ENCODE measurements at regions not wholly inside any gene's neighbourhood (a gene's known extent, or its start where the extent isn't known, plus 50 kb on each side); places are given as distances from the start of the nearest gene placed in this dataset.
"Not testable (repeated sequence)": the region's sequence is repeated elsewhere in the genome, so short reads cannot be mapped to it uniquely, and the experiment has no call there.

DNA sequence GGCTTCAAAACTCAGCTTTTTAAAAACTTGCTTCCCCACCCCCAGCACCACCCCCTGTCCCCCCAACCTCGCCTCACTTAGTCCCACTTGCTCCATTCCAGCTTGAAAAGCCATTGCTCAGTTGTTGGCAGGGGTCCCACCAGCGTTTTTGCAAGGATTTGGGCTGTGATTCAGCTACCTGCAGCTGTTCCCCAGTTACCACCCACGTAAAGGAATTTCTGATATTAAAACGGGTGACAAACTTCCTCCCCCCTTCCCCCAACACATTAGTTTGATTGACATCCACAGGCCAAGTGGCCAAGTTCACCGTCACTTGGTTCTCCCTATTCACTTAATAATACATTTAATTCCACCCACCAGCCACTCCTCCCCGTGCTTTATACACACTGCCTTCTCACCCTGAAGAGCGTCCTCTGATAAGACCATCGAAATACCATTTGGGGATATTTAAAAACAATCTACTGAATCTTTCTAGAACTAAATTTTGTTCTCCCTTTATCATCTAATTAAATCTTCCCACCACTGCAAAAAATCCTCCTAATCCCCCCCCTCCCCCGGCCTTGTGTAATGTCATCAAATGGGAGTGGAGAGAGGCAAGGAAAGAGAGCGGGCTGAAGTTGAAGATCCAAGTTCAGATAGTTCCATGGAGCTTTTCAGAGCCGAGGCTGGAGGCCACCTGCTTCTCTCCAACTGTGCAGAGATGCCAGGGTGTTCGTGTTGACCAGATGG, 55.1 kb downstream of the SOX9 start:
- DNase-seq (ENCODE audit: low read depth), result no peak

DNA sequence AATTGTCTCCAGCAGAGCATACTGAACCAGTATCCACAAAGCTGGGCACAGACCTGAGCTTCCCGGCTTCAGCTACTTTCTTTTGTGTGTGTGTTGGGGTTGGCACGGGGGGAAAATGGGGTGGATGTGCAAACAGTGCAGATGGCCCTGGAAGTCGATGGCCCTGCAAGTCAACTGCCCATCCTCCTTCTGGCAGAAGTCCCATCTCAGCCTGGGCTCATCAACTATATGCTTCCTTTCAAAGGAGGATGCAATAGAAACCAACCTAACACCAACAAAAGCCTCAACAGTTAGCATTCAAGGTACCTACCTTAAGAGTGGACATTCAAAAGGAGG, 55.7 kb downstream of the SOX9 start:
- DNase-seq (ENCODE audit: low read depth), result no peak

DNA sequence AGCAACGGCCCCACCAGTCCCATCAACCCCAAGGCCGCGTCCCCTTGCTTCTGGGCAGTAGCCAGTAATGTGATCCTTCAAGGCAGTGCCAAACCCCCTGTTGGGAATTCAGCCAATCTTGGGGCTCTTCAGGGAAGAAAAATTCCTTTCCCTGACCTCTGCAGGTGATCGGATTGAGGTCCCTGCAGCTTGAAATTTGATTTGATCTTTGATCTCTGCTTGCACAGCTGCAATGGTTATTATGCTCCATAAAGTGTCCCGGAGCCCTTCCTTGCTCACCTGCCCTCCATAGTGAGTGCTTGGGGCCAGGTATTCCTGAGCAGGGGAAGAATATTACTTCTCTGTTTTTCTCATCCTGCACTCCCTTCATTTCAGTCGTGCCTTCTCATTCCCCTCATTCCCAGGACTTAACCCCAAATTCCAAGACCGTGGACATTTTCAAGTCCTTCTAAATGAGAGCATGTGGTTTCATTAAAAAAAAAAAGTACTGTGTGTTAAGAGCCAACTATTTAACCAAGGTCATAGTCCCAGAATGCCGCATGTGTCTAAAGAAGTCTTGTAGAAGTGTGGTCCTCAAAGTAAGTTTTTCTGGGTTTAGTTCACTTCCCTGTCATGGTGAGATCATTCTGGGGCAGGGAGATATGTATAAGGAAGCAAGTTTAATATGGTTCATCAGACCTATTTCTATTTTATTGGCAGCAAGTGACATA, 56.3 kb downstream of the SOX9 start:
- no peak for DNase-seq (ENCODE audit: low read depth)

DNA sequence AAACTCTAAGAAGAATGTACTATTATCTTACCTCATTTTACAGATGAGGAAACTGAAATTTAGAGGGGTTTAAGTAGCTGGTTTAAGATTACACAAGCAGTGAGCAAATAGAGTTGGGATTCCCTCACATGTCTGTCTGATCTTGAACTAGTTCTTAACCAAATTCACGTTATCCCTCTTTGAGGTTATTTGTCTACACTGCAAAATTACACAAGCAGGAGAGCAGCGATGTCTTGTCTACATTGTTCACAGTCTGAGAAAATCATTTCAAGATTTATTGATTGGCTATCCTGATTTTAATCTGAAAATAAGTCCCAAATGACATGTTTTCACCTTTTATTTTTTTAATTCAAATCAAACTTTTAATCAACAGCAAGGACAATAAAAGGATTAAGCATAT, 56.9 kb downstream of the SOX9 start:
- no peak for DNase-seq (ENCODE audit: low read depth)

DNA sequence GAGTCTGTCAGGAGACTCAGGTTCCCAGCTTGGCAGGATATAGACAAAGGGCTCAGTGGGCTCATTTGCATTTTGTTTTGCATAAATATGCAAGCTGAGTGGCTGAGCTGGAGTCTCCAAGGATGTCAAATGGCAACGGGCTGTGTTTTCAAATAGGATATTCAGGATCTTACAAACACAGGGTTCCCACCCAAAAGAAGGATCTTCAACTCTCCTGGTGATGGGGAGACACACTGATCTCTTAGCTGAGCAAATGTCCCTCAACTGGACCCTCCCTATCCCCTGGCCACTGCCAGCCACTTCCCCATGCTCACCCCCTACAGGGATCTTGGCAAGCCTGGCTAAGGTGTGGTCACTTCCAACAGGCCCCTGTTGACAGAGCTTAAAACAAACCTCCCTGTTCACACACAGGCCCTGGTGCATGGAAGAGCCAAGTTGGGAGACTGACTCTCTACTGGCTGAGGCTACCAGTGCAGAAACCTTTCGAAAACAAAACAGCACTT, 61.6 kb downstream of the SOX9 start:
- DNase-seq (ENCODE audit: low read depth), result no peak

DNA sequence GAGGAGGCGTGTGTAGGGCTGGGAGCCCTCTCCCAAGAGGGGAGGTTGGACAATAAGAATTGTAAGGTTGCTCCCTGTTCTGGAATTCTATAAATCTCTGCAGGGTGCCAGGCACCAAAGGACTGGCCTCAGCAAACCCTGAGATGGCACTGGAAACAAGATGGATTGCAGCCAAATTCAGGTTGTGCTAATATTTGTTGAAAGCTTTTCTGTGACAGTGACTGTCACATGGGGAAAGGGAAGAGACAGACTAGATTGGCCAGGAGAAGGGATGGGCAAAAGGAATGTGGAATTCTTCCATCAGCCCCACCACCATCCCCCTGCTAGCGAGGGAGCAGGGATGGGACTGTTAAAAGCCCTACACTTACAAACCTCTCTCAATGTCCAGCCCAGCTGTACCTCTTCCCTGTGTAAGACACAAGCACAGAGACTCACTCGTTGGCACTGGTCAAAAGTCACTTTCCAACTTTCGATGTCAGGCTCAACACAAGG, 62.4 kb downstream of the SOX9 start:
- no peak for DNase-seq (ENCODE audit: low read depth)

DNA sequence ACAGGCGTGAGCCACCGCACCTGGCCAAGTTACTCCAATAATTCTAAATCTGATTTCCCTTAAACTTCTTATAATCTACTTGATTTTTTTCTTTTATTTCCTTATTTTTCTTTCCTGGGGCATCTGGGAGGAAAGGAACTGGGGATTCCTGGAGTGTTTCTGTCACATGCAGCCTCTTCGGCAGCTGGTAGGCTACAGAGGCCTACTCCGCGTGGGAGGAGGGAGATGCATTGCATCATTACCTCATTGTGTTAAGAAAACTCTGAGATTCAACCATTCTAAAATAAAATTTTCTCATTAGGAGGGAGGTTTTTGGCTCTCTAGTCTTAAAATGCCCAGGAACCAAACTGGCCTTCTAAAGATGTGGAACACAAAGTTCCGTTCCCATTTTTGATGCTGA, 64.0 kb downstream of the SOX9 start:
- DNase-seq (ENCODE audit: low read depth), result no peak

DNA sequence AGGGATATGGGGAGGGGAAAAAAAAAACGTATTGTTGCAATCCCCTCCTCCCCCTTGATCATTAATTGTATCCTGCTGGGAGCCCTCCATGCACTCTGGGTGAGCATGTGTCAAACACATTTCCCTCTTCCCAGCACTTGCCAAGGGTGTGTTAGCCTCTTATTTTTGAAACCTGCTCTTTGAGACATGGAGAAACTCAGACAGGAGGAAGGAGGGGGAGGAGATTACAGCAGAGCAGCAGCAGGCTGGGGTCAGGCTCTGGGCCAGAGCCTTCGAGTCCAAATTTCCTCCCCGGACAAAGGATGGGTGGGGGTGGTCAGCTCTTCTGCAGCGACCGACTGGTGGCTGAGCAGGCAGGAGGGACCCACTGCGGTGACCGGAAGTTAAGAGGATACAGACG, 64.7 kb downstream of the SOX9 start:
- DNase-seq (ENCODE audit: low read depth), result no peak

DNA sequence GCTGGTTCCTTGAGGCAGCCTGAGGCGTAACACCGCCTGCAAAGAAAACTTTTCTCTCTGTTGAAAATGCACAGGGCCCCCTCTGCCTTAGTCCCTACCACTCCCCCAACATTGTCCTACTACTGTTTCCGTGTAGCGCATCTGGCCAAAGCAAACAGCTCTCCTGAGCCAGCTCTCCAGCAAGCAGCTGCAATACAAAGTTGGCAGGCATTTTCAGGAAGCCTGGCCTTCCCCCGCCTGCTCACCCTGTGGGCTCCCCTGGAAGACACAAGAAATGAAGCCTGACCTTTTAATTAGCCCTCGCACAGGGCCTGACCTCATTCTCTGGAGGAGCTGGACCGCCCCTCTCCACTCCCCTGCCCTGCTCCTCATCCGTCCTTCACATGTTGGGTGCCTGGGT, 66.7 kb downstream of the SOX9 start:
- DNase-seq (ENCODE audit: low read depth), result no peak

DNA sequence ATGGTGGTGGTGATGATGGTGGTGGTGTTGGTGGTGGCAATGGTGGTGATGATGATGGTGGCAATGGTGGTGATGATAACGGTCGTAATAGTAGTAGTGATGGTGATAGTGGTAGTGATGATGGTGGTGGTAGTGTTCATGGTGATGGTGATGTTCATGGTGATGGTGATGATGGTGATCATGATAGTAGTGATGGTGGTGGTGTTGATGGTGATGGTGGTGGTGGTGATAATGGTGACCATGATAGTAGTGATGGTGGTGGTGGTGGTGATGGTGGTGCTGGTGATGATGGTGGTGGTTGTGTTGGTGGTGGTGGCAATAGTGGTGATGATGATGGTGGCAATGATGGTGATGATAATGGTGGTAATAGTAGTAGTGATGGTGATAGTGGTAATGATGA, 68.0 kb downstream of the SOX9 start:
- no peak for DNase-seq (ENCODE audit: low read depth)

DNA sequence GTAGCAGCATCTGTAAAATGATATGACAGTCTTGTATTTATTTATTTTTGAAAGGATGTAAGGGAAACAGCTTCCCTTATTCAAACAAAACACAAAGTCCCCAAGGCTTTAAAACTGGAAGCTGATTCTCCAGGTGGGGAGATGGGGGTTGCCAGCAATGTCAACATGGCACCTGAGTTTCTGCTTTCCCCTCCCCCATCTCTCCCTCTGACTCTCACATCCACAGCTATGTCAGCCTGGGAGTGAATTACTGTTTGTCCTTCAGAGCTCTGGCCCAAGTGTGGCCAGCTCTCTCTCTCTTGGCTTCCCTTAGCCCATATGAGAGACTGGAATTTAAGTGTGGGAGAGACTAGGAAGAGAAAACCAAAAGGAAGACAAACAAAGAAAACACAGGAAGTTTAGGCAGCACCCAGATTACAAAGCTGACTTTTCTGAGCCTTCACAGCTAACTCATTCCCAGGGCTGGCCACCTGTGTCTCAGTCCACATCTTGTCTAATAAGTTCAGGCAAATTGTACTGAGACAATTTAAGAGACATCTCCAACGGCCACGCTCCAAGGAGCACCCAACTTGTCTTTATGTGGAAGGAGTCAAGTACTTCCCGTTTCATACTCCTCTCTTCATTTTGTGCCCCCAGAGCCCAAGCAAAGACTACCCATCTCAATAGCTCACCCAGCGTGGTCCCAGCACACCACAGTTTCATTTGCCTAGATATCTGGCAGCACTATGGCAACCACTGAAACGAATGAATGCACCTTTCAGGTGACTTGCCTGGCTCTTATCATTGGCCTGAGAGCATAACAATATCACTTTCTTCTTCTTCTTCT, 69.2 kb downstream of the SOX9 start:
- DNase-seq (ENCODE audit: low read depth), result no peak

DNA sequence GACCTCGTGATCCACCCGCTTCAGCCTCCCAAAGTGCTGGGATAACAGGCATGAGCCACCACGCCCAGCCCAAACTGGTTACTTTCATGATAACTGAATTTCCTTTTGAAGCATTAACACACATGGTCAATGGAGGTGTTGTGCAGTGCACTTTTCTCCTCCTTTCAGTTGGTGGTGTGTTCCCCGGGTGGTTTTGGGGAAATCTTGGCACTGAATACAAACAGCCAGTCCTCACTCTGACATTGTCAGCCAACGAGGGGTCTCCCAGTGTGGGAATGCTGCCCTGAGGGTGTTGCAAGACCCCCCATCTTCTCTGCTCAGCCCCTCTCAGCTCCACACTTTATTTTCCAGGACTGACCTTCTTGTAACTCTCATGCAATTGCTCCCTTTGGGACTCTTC, 70.5 kb downstream of the SOX9 start:
- no peak for DNase-seq (ENCODE audit: low read depth)

DNA sequence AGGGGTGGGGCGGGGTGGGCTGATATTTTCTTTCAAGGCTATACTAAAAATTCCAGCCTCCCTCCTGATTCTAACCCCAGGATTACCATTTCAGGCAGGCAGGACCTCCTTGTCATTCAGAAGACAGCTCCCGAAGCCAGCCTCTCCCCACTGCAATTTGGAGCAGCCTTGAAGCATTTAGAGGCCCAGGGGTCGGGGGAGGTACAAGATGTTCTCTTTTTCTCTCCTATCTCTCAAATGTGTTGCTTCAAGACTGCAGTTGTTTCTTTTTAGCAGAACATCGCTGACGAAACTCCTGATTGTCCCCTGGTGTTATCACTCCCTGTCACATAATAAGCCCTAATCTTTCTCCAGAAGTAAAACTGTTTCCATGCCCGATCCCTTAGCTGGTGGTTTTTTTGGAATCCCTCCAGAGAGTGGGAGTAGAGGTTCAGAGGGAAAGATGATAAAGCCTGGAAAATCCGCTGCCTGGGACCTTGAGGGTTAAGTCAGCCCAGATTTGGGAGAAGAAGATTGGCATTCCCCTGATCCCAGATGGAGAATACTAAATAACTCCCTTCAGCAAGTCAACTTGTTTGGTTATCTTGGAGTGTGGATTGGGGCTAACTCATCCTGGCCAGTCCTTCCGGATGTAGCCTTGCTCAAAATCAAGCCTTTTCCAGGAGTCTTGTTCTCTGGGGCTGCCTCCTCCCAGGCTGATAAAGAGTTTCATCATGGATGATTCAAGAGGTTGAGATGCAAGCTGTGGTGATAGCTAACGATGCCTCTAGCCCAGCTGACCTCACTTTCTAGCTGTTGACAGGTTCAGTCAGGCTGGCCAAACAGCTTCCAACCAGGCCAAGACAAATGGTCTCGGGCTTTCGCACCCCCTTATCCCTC, 71.3 kb downstream of the SOX9 start:
- DNase-seq (ENCODE audit: low read depth), result no peak

DNA sequence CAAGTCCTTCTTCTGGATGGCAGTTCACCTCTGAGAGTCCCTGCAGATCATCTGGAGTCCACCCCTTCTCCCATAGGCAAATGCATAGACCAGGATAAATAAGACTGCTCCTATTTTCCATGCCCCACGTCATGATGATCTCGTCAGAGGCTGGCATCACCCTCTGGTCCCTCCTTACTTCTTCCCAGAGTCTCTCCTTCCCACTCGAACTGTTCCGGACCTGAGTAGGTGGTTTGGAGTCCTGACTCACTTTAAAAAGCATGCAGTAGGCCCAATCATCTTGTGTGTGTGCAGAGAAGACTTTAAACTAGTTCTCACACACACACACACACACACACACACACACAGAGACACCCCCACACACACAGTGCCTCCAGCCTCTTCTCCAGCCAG, 72.0 kb downstream of the SOX9 start:
- no peak for DNase-seq (ENCODE audit: low read depth)

DNA sequence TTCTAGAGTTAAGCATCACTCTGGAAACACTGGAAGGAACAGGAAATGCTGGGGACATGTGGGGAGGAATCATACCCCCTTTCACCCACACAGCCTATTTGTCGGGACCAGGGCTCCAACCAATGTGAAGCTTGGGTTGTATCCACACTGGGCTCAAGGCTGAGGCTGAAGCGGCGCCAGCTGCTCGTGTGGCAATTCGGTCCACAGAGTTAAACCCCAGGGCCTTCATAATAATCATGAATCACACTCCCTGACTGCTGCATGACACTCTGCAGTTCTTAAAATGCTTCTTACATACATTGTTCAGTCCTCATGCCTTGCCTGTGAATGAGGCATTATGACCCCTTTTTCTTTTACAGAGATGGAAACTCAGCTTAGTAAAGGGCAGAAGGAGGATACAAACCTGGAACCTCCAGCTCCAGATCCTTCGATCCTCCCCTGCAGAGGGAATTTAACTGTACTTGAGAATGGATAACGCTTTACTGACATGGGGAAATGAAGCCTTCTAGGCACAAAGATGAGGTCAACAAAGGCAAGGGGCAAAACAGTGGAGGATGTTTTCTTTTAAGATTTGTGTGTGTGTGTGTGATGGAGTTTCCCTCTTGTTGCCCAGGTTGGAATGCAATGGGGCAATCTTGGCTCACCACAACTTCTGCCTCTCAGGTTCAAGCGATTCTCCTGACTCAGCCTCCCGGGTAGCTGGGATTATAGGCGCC, 72.7 kb downstream of the SOX9 start:
- no peak for DNase-seq (ENCODE audit: low read depth)

DNA sequence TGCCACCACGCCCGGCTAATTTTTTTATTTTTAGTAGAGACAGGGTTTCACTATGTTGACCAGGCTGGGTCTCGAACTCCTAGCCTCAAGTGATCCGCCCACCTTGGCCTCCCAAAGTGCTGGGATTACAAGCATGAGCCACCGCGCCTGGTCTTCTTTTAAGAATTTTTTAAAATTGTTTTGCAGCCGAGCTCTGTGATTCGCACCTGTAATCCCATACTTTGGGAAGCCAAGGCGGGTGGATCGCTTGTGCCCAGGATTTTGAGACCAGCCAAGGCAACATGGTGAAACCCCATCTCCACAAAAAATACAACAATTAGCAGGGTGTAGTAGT, 73.3 kb downstream of the SOX9 start:
- not testable (repeated sequence) for DNase-seq (ENCODE audit: low read depth)

DNA sequence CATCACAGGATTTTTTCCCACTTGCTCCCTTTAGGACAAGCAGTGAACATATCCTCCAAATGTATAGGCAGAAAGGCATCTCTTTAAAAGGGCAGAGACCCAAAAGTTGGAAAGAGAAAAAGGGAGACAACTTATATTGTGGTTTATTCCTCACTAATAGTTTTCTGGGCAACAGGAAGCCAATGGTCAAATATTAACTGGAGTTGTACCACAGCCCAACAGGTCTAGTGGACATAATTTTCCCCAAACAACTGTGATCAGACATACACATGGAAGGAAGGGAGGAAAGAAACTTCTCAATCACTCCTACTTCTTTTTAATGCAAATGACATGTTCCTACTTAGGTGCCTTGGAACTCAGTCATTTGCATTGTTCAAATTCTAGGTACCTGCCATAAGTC, 78.4 kb downstream of the SOX9 start:
- no peak for DNase-seq (ENCODE audit: low read depth)

DNA sequence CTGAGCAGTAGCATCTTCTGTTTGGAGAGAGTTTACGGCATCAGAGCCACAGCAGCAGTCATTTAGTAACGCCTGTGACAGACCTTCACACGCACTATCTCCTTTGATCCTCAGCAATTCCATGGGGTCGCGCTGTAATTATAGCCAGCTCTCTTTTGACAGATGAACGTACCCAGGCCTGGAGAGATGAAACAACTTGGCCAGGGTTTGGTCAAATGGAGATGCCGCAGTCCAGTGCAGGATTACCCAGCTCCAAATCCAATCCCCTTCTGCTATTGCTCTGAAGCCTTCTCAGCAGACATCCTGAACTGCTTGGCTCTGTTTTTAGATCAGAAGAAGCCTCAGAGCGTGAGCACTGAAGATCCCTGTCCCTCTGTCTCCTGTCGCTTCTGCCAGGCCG, 83.9 kb downstream of the SOX9 start:
- no peak for DNase-seq (ENCODE audit: low read depth)

DNA sequence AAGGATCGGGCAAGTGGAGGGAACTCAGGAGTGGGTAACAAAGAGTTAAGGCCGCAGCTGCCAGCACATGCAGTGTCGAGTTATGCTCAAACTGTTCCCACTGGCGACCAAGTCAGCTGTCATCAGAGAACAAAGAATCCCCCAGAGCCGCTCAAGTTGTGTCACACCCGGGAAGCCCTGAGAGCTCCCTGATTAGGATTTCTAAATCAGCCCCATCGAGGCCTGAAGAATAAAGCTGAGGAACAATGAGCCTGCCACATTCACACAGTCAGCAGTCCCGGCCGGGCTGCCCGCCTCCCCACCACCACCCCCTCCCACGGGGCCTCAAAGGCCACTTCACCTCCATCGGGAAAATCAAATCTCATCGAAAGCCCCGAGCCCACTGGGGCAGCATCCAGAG, 84.5 kb downstream of the SOX9 start:
- no peak for DNase-seq (ENCODE audit: low read depth)

DNA sequence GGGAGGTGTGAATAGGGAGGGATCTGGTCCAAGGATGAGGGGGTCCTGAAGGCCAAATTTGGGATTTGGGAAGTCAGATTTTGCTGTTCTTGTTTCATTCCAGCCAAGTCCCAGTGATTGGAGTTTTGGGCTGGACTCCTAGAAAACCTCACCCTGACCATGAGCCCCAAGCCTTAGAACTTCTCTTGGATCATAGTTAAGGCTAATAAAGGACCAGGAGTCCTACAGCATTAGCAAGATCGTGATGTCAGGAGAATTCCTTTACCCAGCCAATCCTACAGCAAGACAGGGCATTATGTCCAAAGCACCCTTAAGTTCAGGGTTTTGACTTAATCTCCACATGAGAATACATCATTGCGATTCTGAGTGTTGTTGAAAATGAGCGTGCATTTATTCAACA, 85.0 kb downstream of the SOX9 start:
- no peak for DNase-seq (ENCODE audit: low read depth)

DNA sequence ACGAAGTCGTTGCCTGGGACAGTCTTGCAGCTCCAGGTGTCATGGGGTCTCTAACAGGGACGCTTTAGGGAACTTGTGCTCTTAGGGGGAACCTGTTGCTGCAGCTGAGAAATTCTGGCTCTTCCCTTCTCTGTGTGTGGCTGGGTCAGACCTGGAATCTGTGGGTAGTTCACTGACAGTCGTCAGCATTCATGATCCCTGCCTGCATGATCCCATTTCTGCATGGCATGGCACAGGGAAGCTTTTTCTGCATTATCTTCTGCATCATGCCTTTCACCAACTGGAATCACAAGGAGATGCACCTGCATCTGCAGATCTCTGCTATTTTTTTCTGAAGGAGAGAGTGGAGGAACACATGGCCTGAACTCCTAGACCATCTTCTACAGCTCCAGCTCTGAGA, 85.6 kb downstream of the SOX9 start:
- DNase-seq (ENCODE audit: low read depth), result no peak

Data from activated gamma-delta T cell treated with anti-CD3 and anti-CD28 coated beads, Interleukin-2, amount 50 U/mL, for 16 hours (primary cell).